OCI-LY3 (cell line): ENCODE measurements at regions not wholly inside any gene's neighbourhood (a gene's known extent, or its start where the extent isn't known, plus 50 kb on each side); places are given as distances from the start of the nearest gene placed in this dataset.

Source experiments
- H2AFZ ChIP-seq: fragments of 200-600, 300-600 bp; shearing (Covaris generic); 2 replicates; pipeline ENCODE4 v1.6.0; 2014; ENCODE audit warnings: antibody characterized with exemption, low read depth, low read length
- H3K27ac ChIP-seq: fragments of 200-600, 300-600 bp; sonication (generic); 2 replicates; pipeline ENCODE4 v1.5.1; 2014; ENCODE audit warnings: mild to moderate bottlenecking, low read length, moderate library complexity, mixed read lengths
- H3K27me3 ChIP-seq: fragments of 200-600, 300-600 bp; sonication (generic); 2 replicates; pipeline ENCODE4 v1.6.1; 2014; ENCODE audit warnings: low read depth, low read length, mixed read lengths
- H3K36me3 ChIP-seq: fragments of 200-600, 300-600 bp; sonication (generic); replicated peaks from 2 replicates; pipeline ENCODE3; 2014; ENCODE audit warnings: low read depth, low read length, mixed read lengths
- H3K4me1 ChIP-seq: fragments of 300-600, 200-600 bp; sonication (generic); 2 replicates; pipeline ENCODE4 v1.6.1; 2014; ENCODE audit warnings: low read length, mixed read lengths
- H3K4me2 ChIP-seq: fragments of 200-600, 300-600 bp; sonication (generic); 2 replicates; pipeline ENCODE4 v1.6.1; 2014; ENCODE audit warnings: low read length, mixed read lengths
- H3K4me3 ChIP-seq: fragments of 300-600, 200-600 bp; sonication (generic); 2 replicates; pipeline ENCODE4 v1.5.1; 2014; ENCODE audit warnings: antibody characterized with exemption, mild to moderate bottlenecking, low read length, moderate library complexity
- H3K79me2 ChIP-seq: fragments of 300-600, 200-600 bp; shearing (Covaris generic); 2 replicates; pipeline ENCODE4 v1.6.1; 2014; ENCODE audit warnings: mild to moderate bottlenecking, low read length, mixed read lengths
- H3K9ac ChIP-seq: fragments of 300-600, 200-600 bp; shearing (Covaris generic); 2 replicates; pipeline ENCODE4 v1.6.0; 2014; ENCODE audit warnings: mild to moderate bottlenecking, low read length, moderate library complexity
- H3K9me3 ChIP-seq: fragments of 200-600, 300-600 bp; shearing (Covaris generic); 2 replicates; pipeline ENCODE4 v1.6.1; 2014; ENCODE audit warnings: low read length, mixed read lengths; ENCODE audit not compliant: insufficient read depth
- H4K20me1 ChIP-seq: fragments of 200-600, 300-600 bp; sonication (generic); 2 replicates; pipeline ENCODE4 v1.6.1; 2016; ENCODE audit warnings: low read length, mixed read lengths; ENCODE audit not compliant: insufficient read depth
- EZH2phosphoT487 ChIP-seq: fragments of 200-600 bp; shearing (Covaris generic); IDR thresholded peaks from 2 replicates; pipeline ENCODE4 v1.6.1; 2018; ENCODE audit warnings: antibody characterized with exemption, mixed run types, low read depth
- TF ChIP-seq, protein P1 (sequence below): fragments of 200-600, 300-600 bp; sonication (generic); IDR thresholded peaks from 2 replicates; pipeline ENCODE4 v1.5.1; 2014; ENCODE audit warnings: antibody characterized with exemption, low read length, low read depth

- TF ChIP-seq EZH2phosphoT487, result no peak
- TF ChIP-seq, protein P1, sequence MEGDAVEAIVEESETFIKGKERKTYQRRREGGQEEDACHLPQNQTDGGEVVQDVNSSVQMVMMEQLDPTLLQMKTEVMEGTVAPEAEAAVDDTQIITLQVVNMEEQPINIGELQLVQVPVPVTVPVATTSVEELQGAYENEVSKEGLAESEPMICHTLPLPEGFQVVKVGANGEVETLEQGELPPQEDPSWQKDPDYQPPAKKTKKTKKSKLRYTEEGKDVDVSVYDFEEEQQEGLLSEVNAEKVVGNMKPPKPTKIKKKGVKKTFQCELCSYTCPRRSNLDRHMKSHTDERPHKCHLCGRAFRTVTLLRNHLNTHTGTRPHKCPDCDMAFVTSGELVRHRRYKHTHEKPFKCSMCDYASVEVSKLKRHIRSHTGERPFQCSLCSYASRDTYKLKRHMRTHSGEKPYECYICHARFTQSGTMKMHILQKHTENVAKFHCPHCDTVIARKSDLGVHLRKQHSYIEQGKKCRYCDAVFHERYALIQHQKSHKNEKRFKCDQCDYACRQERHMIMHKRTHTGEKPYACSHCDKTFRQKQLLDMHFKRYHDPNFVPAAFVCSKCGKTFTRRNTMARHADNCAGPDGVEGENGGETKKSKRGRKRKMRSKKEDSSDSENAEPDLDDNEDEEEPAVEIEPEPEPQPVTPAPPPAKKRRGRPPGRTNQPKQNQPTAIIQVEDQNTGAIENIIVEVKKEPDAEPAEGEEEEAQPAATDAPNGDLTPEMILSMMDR, result no peak
- H3K9me3 ChIP-seq, result no peaks in the 10 kb centered on the region
- H3K4me3 ChIP-seq, result no peak overlapping the region
- H3K27me3 ChIP-seq, result peaks cover 22% of the 10 kb centered on the region; the same call in 1 of the 2 replicates
- H3K27ac ChIP-seq, result no peak overlapping the region
- no peak overlapping the region for H3K9ac ChIP-seq
- no peaks in the 10 kb centered on the region for H4K20me1 ChIP-seq
- peaks cover 24% of the 10 kb centered on the region for H3K4me1 ChIP-seq
- no peak overlapping the region for H3K4me2 ChIP-seq
- no peaks in the 10 kb centered on the region for H3K79me2 ChIP-seq
- H2AFZ ChIP-seq, result no peak overlapping the region
- no peaks in the 10 kb centered on the region for H3K36me3 ChIP-seq
Measured at GRCh38 chr4:144336633-144337032, 196.1 kb upstream of the GYPA start.

DNA sequence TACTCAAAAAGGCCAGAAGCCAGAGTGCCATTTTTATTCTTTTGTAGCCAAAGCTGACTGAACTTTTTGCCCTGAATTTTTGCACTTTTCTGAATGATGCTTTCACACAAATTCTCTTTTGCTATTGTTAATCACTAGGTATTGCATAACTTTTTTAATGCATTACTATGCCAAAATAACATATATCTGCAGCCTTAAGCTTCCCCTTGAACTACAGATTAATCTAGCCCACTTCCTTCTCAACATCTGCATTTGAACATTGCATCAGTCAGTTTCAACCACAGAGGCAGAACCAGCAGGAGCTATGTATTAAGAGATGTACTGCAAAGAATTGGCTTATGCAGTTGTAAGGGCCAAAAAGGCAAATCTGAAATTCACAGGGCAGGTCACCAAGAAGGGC is 197.6 kb upstream of the GYPA start:
- TF ChIP-seq, protein P1, result no peak
- no peak for TF ChIP-seq EZH2phosphoT487
- Histone ChIP-seq H3K4me2 (peak overlapping the region; percentile 29), H3K36me3 (no peaks in the 10 kb centered on the region), H4K20me1 (no peaks in the 10 kb centered on the region), H3K9me3 (no peaks in the 10 kb centered on the region), H3K4me1 (peaks cover 24% of the 10 kb centered on the region), H3K79me2 (no peaks in the 10 kb centered on the region), H3K27ac (no peak overlapping the region), H2AFZ (no peak overlapping the region), H3K4me3 (no peak overlapping the region), H3K27me3 (peaks cover 33% of the 10 kb centered on the region), H3K9ac (no peak overlapping the region)

GRCh38 chr4:144338834-144339233 is 198.3 kb upstream of the GYPA start:
- Histone ChIP-seq H3K27ac (no peak overlapping the region), H4K20me1 (no peaks in the 10 kb centered on the region), H3K9ac (no peak overlapping the region), H2AFZ (no peak overlapping the region), H3K79me2 (no peaks in the 10 kb centered on the region), H3K4me3 (no peak overlapping the region), H3K36me3 (no peaks in the 10 kb centered on the region), H3K9me3 (no peaks in the 10 kb centered on the region), H3K4me1 (peaks cover 24% of the 10 kb centered on the region), H3K4me2 (peak overlapping the region; percentile 29), H3K27me3 (peaks cover 40% of the 10 kb centered on the region)
- no peak for TF ChIP-seq EZH2phosphoT487
- TF ChIP-seq, protein P1, result no peak

GRCh38 chr4:144340931-144341330 is 200.4 kb upstream of the GYPA start:
- Histone ChIP-seq H3K4me2 (no peak overlapping the region), H3K27ac (no peak overlapping the region), H4K20me1 (no peaks in the 10 kb centered on the region), H3K9me3 (no peaks in the 10 kb centered on the region), H3K36me3 (no peaks in the 10 kb centered on the region), H3K79me2 (no peaks in the 10 kb centered on the region), H3K9ac (no peak overlapping the region), H3K27me3 (peaks cover 52% of the 10 kb centered on the region), H3K4me1 (peaks cover 24% of the 10 kb centered on the region), H2AFZ (no peak overlapping the region), H3K4me3 (no peak overlapping the region)
- no peak for TF ChIP-seq EZH2phosphoT487
- TF ChIP-seq, protein P1, result no peak
